DOHH2 (cell line): ENCODE measurements at regions not wholly inside any gene's neighbourhood (a gene's known extent, or its start where the extent isn't known, plus 50 kb on each side); places are given as distances from the start of the nearest gene placed in this dataset.
"Not testable (repeated sequence)": the region's sequence is repeated elsewhere in the genome, so short reads cannot be mapped to it uniquely, and the experiment has no call there.

Source experiments
- H3F3A ChIP-seq: fragments of 200-600 bp; sonication (generic), shearing (Covaris generic); 2 replicates; pipeline ENCODE4 v1.6.0; 2016; ENCODE audit warnings: antibody characterized with exemption, mild to moderate bottlenecking; ENCODE audit not compliant: control insufficient read depth, insufficient read depth
- H3K27ac ChIP-seq: fragments of 200-600 bp; sonication (generic); 2 replicates; pipeline ENCODE4 v1.5.1; 2014; ENCODE audit warnings: low read depth, mild to moderate bottlenecking, low read length, moderate library complexity
- H3K27me3 ChIP-seq: fragments of 200-600 bp; sonication (generic); 2 replicates; pipeline ENCODE4 v1.6.1; 2014; ENCODE audit warnings: mild to moderate bottlenecking, low read length, mixed read lengths; ENCODE audit not compliant: control insufficient read depth
- H3K36me3 ChIP-seq: fragments of 200-600 bp; sonication (generic); 2 replicates; pipeline ENCODE4 v1.6.1; 2014; ENCODE audit warnings: mild to moderate bottlenecking, low read length, moderate library complexity, mixed read lengths; ENCODE audit not compliant: control insufficient read depth
- H3K4me1 ChIP-seq: fragments of 200-600 bp; sonication (generic); 2 replicates; pipeline ENCODE4 v1.6.1; 2014; ENCODE audit warnings: mild to moderate bottlenecking, low read length, mixed read lengths; ENCODE audit not compliant: control insufficient read depth
- H3K4me2 ChIP-seq: fragments of 200-600 bp; sonication (generic); 2 replicates; pipeline ENCODE4 v1.6.0; 2014; ENCODE audit warnings: mild to moderate bottlenecking, low read length, moderate library complexity
- H3K4me3 ChIP-seq: fragments of 200-600 bp; sonication (generic); 2 replicates; pipeline ENCODE4 v1.5.1; 2014; ENCODE audit warnings: mild to moderate bottlenecking, low read length, mixed read lengths
- H3K79me2 ChIP-seq: fragments of 200-600 bp; sonication (generic); 2 replicates; pipeline ENCODE4 v1.6.1; 2014; ENCODE audit warnings: mild to moderate bottlenecking, low read length, mixed read lengths; ENCODE audit not compliant: control insufficient read depth
- H3K9me2 ChIP-seq: fragments of 200-600 bp; sonication (generic); replicated peaks from 2 replicates; pipeline ENCODE4 v1.6.1; 2014; ENCODE audit warnings: mild to moderate bottlenecking, low read length, mixed read lengths; ENCODE audit not compliant: control insufficient read depth
- H3K9me3 ChIP-seq: fragments of 200-600 bp; sonication (generic); 2 replicates; pipeline ENCODE4 v1.6.1; 2014; ENCODE audit warnings: antibody characterized with exemption, low read length, mixed read lengths; ENCODE audit not compliant: control insufficient read depth, insufficient read depth
- H4K20me1 ChIP-seq: fragments of 200-600 bp; sonication (generic); 2 replicates; pipeline ENCODE4 v1.6.0; 2014; ENCODE audit warnings: low read depth, mild to moderate bottlenecking, antibody characterized with exemption, low read length, moderate library complexity; ENCODE audit not compliant: control insufficient read depth, insufficient read depth
- EZH2phosphoT487 ChIP-seq: fragments of 200-600 bp; sonication (generic); IDR thresholded peaks from 2 replicates; pipeline ENCODE4 v1.6.1; 2017; ENCODE audit warnings: borderline replicate concordance, mild to moderate bottlenecking, antibody characterized with exemption, low read length, moderate library complexity, mixed read lengths
- TF ChIP-seq, protein P1 (sequence below): fragments of 200-600 bp; sonication (generic); IDR thresholded peaks from one replicate; pipeline ENCODE4 v1.5.1; 2014; ENCODE audit warnings: antibody characterized with exemption, mild to moderate bottlenecking, low read depth, low read length; ENCODE audit not compliant: poor library complexity, severe bottlenecking

DNA sequence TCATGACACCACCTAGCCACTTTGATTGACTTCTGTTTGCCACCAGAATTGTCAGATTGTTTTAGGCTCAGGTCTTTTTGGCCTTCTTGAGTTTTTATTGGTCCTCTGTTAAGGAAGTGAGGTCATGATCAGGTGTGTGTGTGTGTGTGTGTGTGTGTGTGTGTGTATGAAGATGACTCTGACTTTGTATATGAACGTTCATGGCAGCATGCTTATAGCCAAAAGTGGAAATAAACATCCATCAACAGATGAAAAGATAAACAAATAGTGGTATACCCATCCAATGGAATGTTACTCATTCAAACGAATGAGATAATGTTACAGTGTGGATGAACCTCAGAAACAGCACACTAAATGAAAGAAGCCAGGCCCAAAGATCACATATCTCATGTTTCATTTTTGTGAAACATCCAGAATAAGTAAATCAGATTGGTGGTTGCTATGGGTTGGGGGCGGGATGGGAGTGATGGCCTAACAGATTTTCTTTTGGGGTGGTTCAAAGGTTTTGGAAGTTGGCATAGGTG lies 258.6 kb downstream of the KTN1 start:
- Histone ChIP-seq H3K4me3 (no peak overlapping the region), H3K27me3 (no peaks in the 10 kb centered on the region), H3K9me3 (no peaks in the 10 kb centered on the region), H3K79me2 (no peaks in the 10 kb centered on the region), H3F3A (no peaks in the 10 kb centered on the region), H3K27ac (no peak overlapping the region), H3K4me2 (no peak overlapping the region), H3K4me1 (no peaks in the 10 kb centered on the region), H4K20me1 (no peaks in the 10 kb centered on the region), H3K36me3 (no peaks in the 10 kb centered on the region), H3K9me2 (no peaks in the 10 kb centered on the region)
- no peak for TF ChIP-seq EZH2phosphoT487
- TF ChIP-seq, protein P1, sequence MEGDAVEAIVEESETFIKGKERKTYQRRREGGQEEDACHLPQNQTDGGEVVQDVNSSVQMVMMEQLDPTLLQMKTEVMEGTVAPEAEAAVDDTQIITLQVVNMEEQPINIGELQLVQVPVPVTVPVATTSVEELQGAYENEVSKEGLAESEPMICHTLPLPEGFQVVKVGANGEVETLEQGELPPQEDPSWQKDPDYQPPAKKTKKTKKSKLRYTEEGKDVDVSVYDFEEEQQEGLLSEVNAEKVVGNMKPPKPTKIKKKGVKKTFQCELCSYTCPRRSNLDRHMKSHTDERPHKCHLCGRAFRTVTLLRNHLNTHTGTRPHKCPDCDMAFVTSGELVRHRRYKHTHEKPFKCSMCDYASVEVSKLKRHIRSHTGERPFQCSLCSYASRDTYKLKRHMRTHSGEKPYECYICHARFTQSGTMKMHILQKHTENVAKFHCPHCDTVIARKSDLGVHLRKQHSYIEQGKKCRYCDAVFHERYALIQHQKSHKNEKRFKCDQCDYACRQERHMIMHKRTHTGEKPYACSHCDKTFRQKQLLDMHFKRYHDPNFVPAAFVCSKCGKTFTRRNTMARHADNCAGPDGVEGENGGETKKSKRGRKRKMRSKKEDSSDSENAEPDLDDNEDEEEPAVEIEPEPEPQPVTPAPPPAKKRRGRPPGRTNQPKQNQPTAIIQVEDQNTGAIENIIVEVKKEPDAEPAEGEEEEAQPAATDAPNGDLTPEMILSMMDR: no peak

DNA sequence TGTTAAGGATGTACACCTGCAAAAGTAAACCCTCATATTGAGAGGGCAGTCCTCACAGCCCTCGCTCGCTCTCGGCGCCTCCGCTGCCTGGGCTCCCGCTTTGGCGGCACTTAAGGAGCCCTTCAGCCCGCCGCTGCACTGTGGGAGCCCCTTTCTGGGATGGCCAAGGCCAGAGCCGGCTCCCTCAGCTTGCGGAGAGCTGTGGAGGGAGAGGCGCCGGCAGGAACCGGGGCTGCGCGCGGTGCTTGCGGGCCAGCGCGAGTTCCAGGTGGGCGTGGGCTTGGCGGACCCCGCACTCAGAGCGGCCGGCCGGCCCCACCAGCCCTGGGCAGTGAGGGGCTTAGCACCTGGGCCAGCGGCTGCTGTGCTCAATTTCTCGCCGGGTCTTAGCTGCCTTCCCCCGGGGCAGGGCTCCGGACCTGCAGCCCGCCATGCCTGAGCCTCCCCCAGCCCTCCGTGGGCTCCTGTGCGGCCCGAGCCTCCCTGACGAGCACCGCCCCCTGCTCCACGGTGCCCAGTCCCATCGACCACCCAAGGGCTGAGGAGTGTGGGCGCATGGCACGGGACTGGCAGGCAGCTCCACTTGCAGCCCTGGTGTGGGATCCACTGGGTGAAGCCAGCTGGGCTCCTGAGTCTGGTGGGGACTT lies 259.4 kb downstream of the KTN1 start:
- H3K79me2 ChIP-seq, H3K9me2 ChIP-seq, H3K36me3 ChIP-seq, H3K27me3 ChIP-seq, H3K27ac ChIP-seq, H3K4me1 ChIP-seq, H4K20me1 ChIP-seq, H3K9me3 ChIP-seq, H3F3A ChIP-seq, H3K4me3 ChIP-seq, H3K4me2 ChIP-seq: not testable (repeated sequence)

DNA sequence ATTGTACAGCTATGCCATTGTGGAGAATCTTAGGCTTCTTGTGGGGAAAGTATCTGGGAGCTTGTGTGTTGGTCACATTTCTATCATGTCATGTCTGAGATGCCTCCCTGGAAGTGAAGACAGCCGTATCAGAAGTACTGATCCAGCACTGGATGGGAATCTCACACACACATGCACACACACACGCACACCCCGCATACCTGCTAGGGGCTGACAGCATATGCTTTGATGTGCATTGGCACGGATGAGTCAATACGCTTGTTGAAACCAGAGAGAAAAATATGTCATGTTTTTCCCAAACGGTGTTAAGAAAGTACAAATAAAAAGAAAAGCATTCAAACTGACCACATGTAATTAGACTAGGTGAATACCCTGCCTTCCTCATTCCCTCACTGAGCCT lies 260.8 kb downstream of the KTN1 start:
- TF ChIP-seq, protein P1: no peak
- TF ChIP-seq EZH2phosphoT487: no peak
- Histone ChIP-seq H3K4me3 (no peak overlapping the region), H3K4me2 (no peak overlapping the region), H3K27me3 (no peaks in the 10 kb centered on the region), H3K9me2 (no peaks in the 10 kb centered on the region), H3K79me2 (no peaks in the 10 kb centered on the region), H3K9me3 (no peaks in the 10 kb centered on the region), H3K36me3 (no peaks in the 10 kb centered on the region), H3K4me1 (no peaks in the 10 kb centered on the region), H3K27ac (no peak overlapping the region), H4K20me1 (no peaks in the 10 kb centered on the region), H3F3A (no peaks in the 10 kb centered on the region)

DNA sequence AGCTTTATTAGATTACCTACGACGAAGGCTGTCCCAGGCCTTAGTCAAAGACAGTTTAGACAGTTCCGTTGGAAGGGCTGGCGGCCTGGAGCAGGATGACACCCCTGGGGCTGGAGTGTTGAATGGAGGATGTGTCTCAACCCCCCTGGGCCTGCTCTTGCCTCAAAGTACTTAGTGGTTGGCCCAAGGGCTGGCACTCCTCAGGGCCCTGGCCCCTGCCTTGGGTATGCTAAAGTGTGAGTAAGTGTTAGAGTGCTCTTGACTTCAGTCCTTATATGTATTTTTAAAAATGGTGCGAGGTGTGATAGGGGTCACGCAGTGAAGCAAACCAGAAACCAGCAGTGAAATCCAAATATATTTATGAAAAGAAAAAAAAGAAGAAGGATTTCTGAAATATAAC lies 261.6 kb downstream of the KTN1 start:
- H3K79me2 ChIP-seq: no peaks in the 10 kb centered on the region
- H3K9me2 ChIP-seq: no peaks in the 10 kb centered on the region
- H3K36me3 ChIP-seq: no peaks in the 10 kb centered on the region
- H3K27me3 ChIP-seq: no peaks in the 10 kb centered on the region
- TF ChIP-seq EZH2phosphoT487: no peak
- TF ChIP-seq, protein P1: no peak
- H4K20me1 ChIP-seq: no peaks in the 10 kb centered on the region
- H3K4me3 ChIP-seq: no peak overlapping the region
- no peak overlapping the region for H3K4me2 ChIP-seq
- H3K4me1 ChIP-seq: no peaks in the 10 kb centered on the region
- H3K9me3 ChIP-seq: no peaks in the 10 kb centered on the region
- no peaks in the 10 kb centered on the region for H3F3A ChIP-seq
- no peak overlapping the region for H3K27ac ChIP-seq
